Kasumi-1 (cell line): ENCODE measurements at regions not wholly inside any gene's neighbourhood (a gene's known extent, or its start where the extent isn't known, plus 50 kb on each side); places are given as distances from the start of the nearest gene placed in this dataset.

Experiments used
- DNase-seq, 2 experiments: peaks; one replicate each; lab custom pipeline; 2025; lab: John Stamatoyannopoulos, UW

GRCh38 chr16:54812229-54812628, 118.4 kb upstream of the IRX5 start:
- DNase-seq: no peak

GRCh38 chr16:54808890-54809289, 121.8 kb upstream of the IRX5 start:
- DNase-seq: no peak

- no peak for DNase-seq
These were observed 123.7 kb upstream of the IRX5 start for GRCh38 chr16:54806881-54807360.

- DNase-seq: no peak
These were observed 124.3 kb upstream of the IRX5 start for GRCh38 chr16:54806378-54806777.

- DNase-seq: no peak
These were observed 125.0 kb upstream of the IRX5 start for GRCh38 chr16:54805648-54806047.

- no peak for DNase-seq
These were observed 129.4 kb upstream of the IRX5 start for GRCh38 chr16:54801057-54801844.

GRCh38 chr16:54798267-54798666, 132.4 kb upstream of the IRX5 start:
- DNase-seq: no peak

GRCh38 chr16:54796211-54796610, 134.5 kb upstream of the IRX5 start:
- DNase-seq: no peak

GRCh38 chr16:54792811-54793210, 137.9 kb upstream of the IRX5 start:
- DNase-seq: no peak

- DNase-seq: no peak
These were observed 143.6 kb upstream of the IRX5 start for GRCh38 chr16:54787045-54787444.

GRCh38 chr16:54783980-54784379, 146.7 kb upstream of the IRX5 start:
- DNase-seq: no peak

- no peak for DNase-seq
These were observed 147.4 kb upstream of the IRX5 start for GRCh38 chr16:54783226-54783625.

- no peak for DNase-seq
These were observed 150.4 kb upstream of the IRX5 start for GRCh38 chr16:54780266-54780665.

GRCh38 chr16:54779549-54779948, 151.1 kb upstream of the IRX5 start:
- DNase-seq: no peak

- DNase-seq: no peak
These were observed 155.9 kb upstream of the IRX5 start for GRCh38 chr16:54774768-54775167.

- DNase-seq: no peak
These were observed 158.3 kb upstream of the IRX5 start for GRCh38 chr16:54772400-54772799.

- no peak for DNase-seq
These were observed 164.3 kb upstream of the IRX5 start for GRCh38 chr16:54766355-54766754.

- DNase-seq: no peak
These were observed 180.4 kb upstream of the IRX5 start for GRCh38 chr16:54750249-54750648.

- DNase-seq: no peak
These were observed 182.0 kb upstream of the IRX5 start for GRCh38 chr16:54748611-54749190.

GRCh38 chr16:54746596-54746995, 184.1 kb upstream of the IRX5 start:
- no peak for DNase-seq

GRCh38 chr16:54744998-54745397, 185.7 kb upstream of the IRX5 start:
- DNase-seq: no peak

- DNase-seq: no peak
These were observed 188.2 kb upstream of the IRX5 start for GRCh38 chr16:54742436-54742835.

- DNase-seq: no peak
These were observed 191.3 kb upstream of the IRX5 start for GRCh38 chr16:54739381-54739780.

GRCh38 chr16:54734156-54734555, 196.5 kb upstream of the IRX5 start:
- no peak for DNase-seq
